ENCODE measurements at regions not wholly inside any gene's neighbourhood (a gene's known extent, or its start where the extent isn't known, plus 50 kb on each side); places are given as distances from the start of the nearest gene placed in this dataset.

DNA sequence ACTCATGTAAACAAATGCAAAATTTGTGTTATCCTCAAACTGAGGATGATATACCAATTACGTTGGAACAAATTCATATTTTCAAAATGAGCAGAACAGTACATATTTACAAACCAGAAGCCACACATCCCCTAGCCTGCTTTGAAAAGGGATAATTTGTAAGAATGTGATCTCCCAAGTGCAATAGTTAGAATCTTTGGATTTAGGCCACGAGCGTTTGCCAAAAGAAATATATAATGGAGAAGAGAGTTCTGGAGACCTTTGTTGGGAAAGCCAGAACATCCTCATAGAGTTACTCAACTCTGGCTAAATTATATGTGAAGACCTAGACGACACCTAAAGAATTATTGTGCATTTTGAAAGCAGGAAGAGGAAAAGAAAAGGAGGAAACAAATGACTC lies 449.3 kb downstream of the KCNJ2 start (continued):
- TF ChIP-seq ATF2 (IDR thresholded peaks at IDR 0.05; ENCODE audit: low read length) (no peak), SIRT6 (IDR thresholded peaks at IDR 0.05; ENCODE audit: low read length) (no peak), JUN (IDR thresholded peaks at IDR 0.05; ENCODE audit: low read depth, low read length) (no peak), NRF1 (IDR thresholded peaks at IDR 0.05; ENCODE audit: low read depth, low read length) (no peak), JUND (IDR thresholded peaks at IDR 0.05; ENCODE audit: low read length) (no peak)
